Hepatic stellate cell (primary cell): ENCODE measurements at regions not wholly inside any gene's neighbourhood (a gene's known extent, or its start where the extent isn't known, plus 50 kb on each side); places are given as distances from the start of the nearest gene placed in this dataset.

ENCODE experiments used
- DNase-seq: peaks from one replicate; pipeline ENCODE4 v3.0.0; 2011; ENCODE audit warnings: low spot score

- DNase-seq: no peak
Observed at GRCh38 chr2:75278314-75278713, 79.0 kb upstream of the TACR1 start.

- DNase-seq: peak; percentile 12
Observed at GRCh38 chr2:75277111-75277510, 77.8 kb upstream of the TACR1 start.

- peak; percentile 14 for DNase-seq
Observed at GRCh38 chr2:75276093-75277029, 77.0 kb upstream of the TACR1 start.

- no peak for DNase-seq
Observed at GRCh38 chr2:75274936-75275335, 75.6 kb upstream of the TACR1 start.

- DNase-seq: no peak
Observed at GRCh38 chr2:75268112-75268511, 68.8 kb upstream of the TACR1 start.

- DNase-seq: no peak
Observed at GRCh38 chr2:75261923-75262322, 62.6 kb upstream of the TACR1 start.

- DNase-seq: no peak
Observed at GRCh38 chr2:75260946-75261345, 61.6 kb upstream of the TACR1 start.

GRCh38 chr2:75258620-75259019, 59.3 kb upstream of the TACR1 start:
- no peak for DNase-seq

GRCh38 chr2:75256485-75256884, 57.2 kb upstream of the TACR1 start:
- DNase-seq: no peak

GRCh38 chr2:75253526-75253925, 54.2 kb upstream of the TACR1 start:
- no peak for DNase-seq

GRCh38 chr2:75251896-75252295, 52.6 kb upstream of the TACR1 start:
- DNase-seq: no peak
